H7 (cell line): ENCODE measurements at regions not wholly inside any gene's neighbourhood (a gene's known extent, or its start where the extent isn't known, plus 50 kb on each side); places are given as distances from the start of the nearest gene placed in this dataset.

ENCODE experiments used
- DNase-seq: peaks from one replicate; pipeline ENCODE4 v3.0.0; 2012
- H3K27me3 ChIP-seq: 2 replicates; pipeline ENCODE4 v1.6.0; 2011; ENCODE audit warnings: mild to moderate bottlenecking, low read length; ENCODE audit not compliant: control insufficient read depth, insufficient read depth
- H3K36me3 ChIP-seq: replicated peaks from 2 replicates; pipeline ENCODE4 v1.5.1; 2011; ENCODE audit warnings: low read length; ENCODE audit not compliant: control insufficient read depth, insufficient read depth
- H3K4me3 ChIP-seq: 2 replicates; pipeline ENCODE4 v1.5.1; 2011; ENCODE audit warnings: low read depth, mild to moderate bottlenecking, control low read depth, low read length, moderate library complexity; ENCODE audit not compliant: insufficient read depth

GRCh38 chr4:154004016-154004415 is 215.1 kb upstream of the SFRP2 start:
- Histone ChIP-seq H3K36me3 (no peaks in the 10 kb centered on the region), H3K4me3 (no peak overlapping the region), H3K27me3 (no peaks in the 10 kb centered on the region)
- no peak for DNase-seq

- DNase-seq: no peak
- H3K36me3 ChIP-seq: no peaks in the 10 kb centered on the region
- no peak overlapping the region for H3K4me3 ChIP-seq
- no peaks in the 10 kb centered on the region for H3K27me3 ChIP-seq
Observed at GRCh38 chr4:154003378-154003777, 214.5 kb upstream of the SFRP2 start.

- H3K4me3 ChIP-seq: no peak overlapping the region
- no peaks in the 10 kb centered on the region for H3K27me3 ChIP-seq
- DNase-seq: no peak
- no peaks in the 10 kb centered on the region for H3K36me3 ChIP-seq
Observed at GRCh38 chr4:154001193-154001592, 212.3 kb upstream of the SFRP2 start.

GRCh38 chr4:153997516-153997915 is 208.6 kb upstream of the SFRP2 start:
- H3K36me3 ChIP-seq: no peaks in the 10 kb centered on the region
- H3K27me3 ChIP-seq: no peaks in the 10 kb centered on the region
- H3K4me3 ChIP-seq: no peak overlapping the region
- DNase-seq: no peak

GRCh38 chr4:153989505-153989904 is 200.6 kb upstream of the SFRP2 start:
- no peak overlapping the region for H3K4me3 ChIP-seq
- no peaks in the 10 kb centered on the region for H3K27me3 ChIP-seq
- no peak for DNase-seq
- no peaks in the 10 kb centered on the region for H3K36me3 ChIP-seq

GRCh38 chr4:153988492-153989363 is 199.8 kb upstream of the SFRP2 start:
- Histone ChIP-seq H3K27me3 (no peaks in the 10 kb centered on the region), H3K4me3 (no peak overlapping the region), H3K36me3 (no peaks in the 10 kb centered on the region)
- no peak for DNase-seq

- Histone ChIP-seq H3K36me3 (no peaks in the 10 kb centered on the region), H3K4me3 (no peak overlapping the region), H3K27me3 (no peaks in the 10 kb centered on the region)
- no peak for DNase-seq
Observed at GRCh38 chr4:153987291-153987690, 198.4 kb upstream of the SFRP2 start.

GRCh38 chr4:153976954-153977353 is 188.1 kb upstream of the SFRP2 start:
- Histone ChIP-seq H3K4me3 (no peak overlapping the region), H3K36me3 (no peaks in the 10 kb centered on the region), H3K27me3 (no peaks in the 10 kb centered on the region)
- no peak for DNase-seq

- Histone ChIP-seq H3K27me3 (no peaks in the 10 kb centered on the region), H3K36me3 (no peaks in the 10 kb centered on the region), H3K4me3 (no peak overlapping the region)
- no peak for DNase-seq
Observed at GRCh38 chr4:153974452-153974851, 185.6 kb upstream of the SFRP2 start.

- Histone ChIP-seq H3K4me3 (no peak overlapping the region), H3K27me3 (no peaks in the 10 kb centered on the region), H3K36me3 (no peaks in the 10 kb centered on the region)
- no peak for DNase-seq
Observed at GRCh38 chr4:153973942-153974341, 185.1 kb upstream of the SFRP2 start.

- Histone ChIP-seq H3K36me3 (no peaks in the 10 kb centered on the region), H3K27me3 (no peaks in the 10 kb centered on the region), H3K4me3 (no peak overlapping the region)
- DNase-seq: no peak
Observed at GRCh38 chr4:153971899-153972298, 183.0 kb upstream of the SFRP2 start.

- H3K36me3 ChIP-seq: no peaks in the 10 kb centered on the region
Observed at GRCh38 chr4:153970169-153970568, 181.3 kb upstream of the SFRP2 start.

GRCh38 chr4:153969542-153969941 is 180.7 kb upstream of the SFRP2 start:
- Histone ChIP-seq H3K27me3 (no peaks in the 10 kb centered on the region), H3K36me3 (no peaks in the 10 kb centered on the region), H3K4me3 (no peak overlapping the region)
- DNase-seq: no peak

More at GRCh38 chr4:153970169-153970568, 181.3 kb upstream of the SFRP2 start:
- no peak overlapping the region for H3K4me3 ChIP-seq
- no peaks in the 10 kb centered on the region for H3K27me3 ChIP-seq
- no peak for DNase-seq

- DNase-seq: no peak
- Histone ChIP-seq H3K4me3 (no peak overlapping the region), H3K27me3 (no peaks in the 10 kb centered on the region)
Observed at GRCh38 chr4:153966641-153967040, 177.8 kb upstream of the SFRP2 start.

GRCh38 chr4:153963216-153963615 is 174.3 kb upstream of the SFRP2 start:
- DNase-seq: no peak
- Histone ChIP-seq H3K4me3 (no peak overlapping the region), H3K27me3 (no peaks in the 10 kb centered on the region), H3K36me3 (no peaks in the 10 kb centered on the region)

More at GRCh38 chr4:153966641-153967040, 177.8 kb upstream of the SFRP2 start:
- no peaks in the 10 kb centered on the region for H3K36me3 ChIP-seq
